HCT116 (cell line): ENCODE measurements at regions not wholly inside any gene's neighbourhood (a gene's known extent, or its start where the extent isn't known, plus 50 kb on each side); places are given as distances from the start of the nearest gene placed in this dataset.

ENCODE experiments used
- CEBPB ChIP-seq: IDR thresholded peaks from 2 replicates; pipeline ENCODE4 v1.6.1; 2012; ENCODE audit warnings: low read depth
- POLR2A ChIP-seq: IDR thresholded peaks from 2 replicates; pipeline ENCODE4 v1.7.0; 2011; ENCODE audit warnings: borderline replicate concordance; ENCODE audit not compliant: insufficient read depth, insufficient read length; ENCODE audit errors: extremely low read depth
- POLR2AphosphoS5 ChIP-seq: IDR thresholded peaks from 2 replicates; pipeline ENCODE4 v1.6.1; 2011; ENCODE audit warnings: mild to moderate bottlenecking, low read depth, low read length, moderate library complexity
- SP1 ChIP-seq: IDR thresholded peaks from 2 replicates; pipeline ENCODE4 v1.6.1; 2012; ENCODE audit warnings: low read depth
- TCF7L2 ChIP-seq: IDR thresholded peaks from 2 replicates; pipeline ENCODE4 v1.7.0; 2011; ENCODE audit warnings: borderline replicate concordance, inconsistent platforms; ENCODE audit not compliant: insufficient read depth, insufficient read length; ENCODE audit errors: extremely low read depth
- TF ChIP-seq, protein P1 (sequence below): IDR thresholded peaks from 2 replicates; pipeline ENCODE4 v1.6.1; 2012

DNA sequence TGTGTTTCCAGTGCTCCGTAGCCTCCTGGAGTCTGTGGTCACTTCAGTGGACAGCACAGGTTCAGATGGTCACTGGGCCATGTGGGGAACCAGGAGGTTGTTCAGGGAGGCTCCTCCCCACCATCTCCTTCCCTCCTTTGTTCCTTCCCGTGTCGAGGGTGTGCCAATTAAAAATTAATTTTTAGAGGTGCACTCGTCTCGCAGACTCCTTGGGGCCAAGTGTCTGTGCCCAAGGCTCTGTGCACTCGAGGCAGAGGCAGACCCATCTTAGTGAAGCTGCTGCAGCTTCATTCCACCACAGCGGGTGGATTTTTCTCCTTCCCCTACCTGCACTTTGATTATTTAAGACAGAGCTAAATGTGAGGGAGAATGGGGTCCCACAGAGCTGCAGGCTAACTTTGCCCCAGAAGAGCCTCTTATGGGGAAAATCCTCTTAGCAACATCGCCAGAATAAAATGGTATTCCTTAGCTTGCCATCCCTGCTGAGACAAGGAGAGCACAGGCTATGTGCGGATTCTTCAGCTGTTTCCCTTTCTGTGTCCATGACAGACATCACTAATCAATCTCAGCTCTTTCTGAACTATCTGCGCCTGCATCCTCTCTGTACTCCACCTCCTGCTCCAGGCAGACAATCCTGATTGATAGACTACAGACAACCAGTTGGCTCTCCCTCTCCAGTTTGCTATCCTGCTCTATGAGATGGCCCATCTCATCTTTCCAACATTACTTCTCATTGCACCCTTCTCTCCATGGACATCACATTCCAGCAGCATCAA is 159.5 kb downstream of the VRK1 start:
- TF ChIP-seq, protein P1, sequence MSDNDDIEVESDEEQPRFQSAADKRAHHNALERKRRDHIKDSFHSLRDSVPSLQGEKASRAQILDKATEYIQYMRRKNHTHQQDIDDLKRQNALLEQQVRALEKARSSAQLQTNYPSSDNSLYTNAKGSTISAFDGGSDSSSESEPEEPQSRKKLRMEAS = no peak
- TF ChIP-seq POLR2AphosphoS5 = no peak
- TF ChIP-seq SP1 = no peak
- TF ChIP-seq CEBPB = no peak
- TF ChIP-seq POLR2A = no peak
- TF ChIP-seq TCF7L2 = no peak
